Nephron progenitor cell (in vitro differentiated cells): ENCODE measurements at regions not wholly inside any gene's neighbourhood (a gene's known extent, or its start where the extent isn't known, plus 50 kb on each side); places are given as distances from the start of the nearest gene placed in this dataset.

Experiments
- DNase-seq: peaks from one replicate; pipeline ENCODE4 v3.0.0; 2021
- H3K27ac Mint-ChIP-seq: 2 replicates; pipeline ENCODE4 v1.8.0; 2021; ENCODE audit warnings: mild to moderate bottlenecking, moderate library complexity, mixed read lengths
- H3K27me3 Mint-ChIP-seq: 2 replicates; pipeline ENCODE4 v1.8.0; 2021; ENCODE audit warnings: mild to moderate bottlenecking, low read depth, mixed read lengths; ENCODE audit not compliant: poor library complexity
- H3K36me3 Mint-ChIP-seq: 2 replicates; pipeline ENCODE4 v1.8.0; 2021; ENCODE audit warnings: low read depth, mixed read lengths
- H3K4me1 Mint-ChIP-seq: 2 replicates; pipeline ENCODE4 v1.8.0; 2021; ENCODE audit warnings: mixed read lengths
- H3K4me3 Mint-ChIP-seq: 2 replicates; pipeline ENCODE4 v1.8.0; 2021; ENCODE audit warnings: mild to moderate bottlenecking, moderate library complexity, mixed read lengths
- H3K9me3 Mint-ChIP-seq: 2 replicates; pipeline ENCODE4 v1.8.0; 2021; ENCODE audit warnings: mild to moderate bottlenecking, moderate library complexity, mixed read lengths
- CTCF ChIP-seq: fragments of 200-600 bp; sonication (generic); IDR thresholded peaks from 2 replicates; pipeline ENCODE4 v1.5.0; 2021; ENCODE audit warnings: antibody characterized with exemption

GRCh38 chr21:35868005-35868868 is 192.1 kb downstream of the SETD4 start:
- H3K36me3 Mint-ChIP-seq, result no peaks in the 10 kb centered on the region

GRCh38 chr21:35864039-35864438 is 196.3 kb downstream of the SETD4 start:
- no peaks in the 10 kb centered on the region for H3K36me3 Mint-ChIP-seq
- no peak overlapping the region for H3K27ac Mint-ChIP-seq
- H3K4me3 Mint-ChIP-seq, result no peak overlapping the region
- no peak for DNase-seq
- peaks cover 6% of the 10 kb centered on the region for H3K9me3 Mint-ChIP-seq
- no peak for TF ChIP-seq CTCF
- H3K4me1 Mint-ChIP-seq, result no peaks in the 10 kb centered on the region
- H3K27me3 Mint-ChIP-seq, result peaks cover 11% of the 10 kb centered on the region

More at GRCh38 chr21:35868005-35868868, 192.1 kb downstream of the SETD4 start:
- Mint-ChIP-seq H3K27ac (no peak overlapping the region), H3K9me3 (peaks cover 13% of the 10 kb centered on the region), H3K4me1 (no peaks in the 10 kb centered on the region), H3K4me3 (no peak overlapping the region), H3K27me3 (peaks cover 7% of the 10 kb centered on the region)
- no peak for DNase-seq
- TF ChIP-seq CTCF, result no peak

- no peak for DNase-seq
- Mint-ChIP-seq H3K36me3 (no peaks in the 10 kb centered on the region), H3K27me3 (peaks cover 11% of the 10 kb centered on the region), H3K9me3 (no peaks in the 10 kb centered on the region), H3K4me1 (no peaks in the 10 kb centered on the region), H3K4me3 (no peak overlapping the region), H3K27ac (no peak overlapping the region)
- no peak for TF ChIP-seq CTCF
These were observed 197.4 kb downstream of the SETD4 start for GRCh38 chr21:35862969-35863368.

- DNase-seq, result no peak
- no peak for TF ChIP-seq CTCF
- H3K27ac Mint-ChIP-seq, result no peak overlapping the region
- no peaks in the 10 kb centered on the region for H3K36me3 Mint-ChIP-seq
- H3K4me1 Mint-ChIP-seq, result no peaks in the 10 kb centered on the region
- H3K27me3 Mint-ChIP-seq, result peaks cover 11% of the 10 kb centered on the region
- H3K9me3 Mint-ChIP-seq, result no peaks in the 10 kb centered on the region
- no peak overlapping the region for H3K4me3 Mint-ChIP-seq
These were observed 198.7 kb downstream of the SETD4 start for GRCh38 chr21:35861661-35862060.

GRCh38 chr21:35860189-35860869 is 200.0 kb downstream of the SETD4 start:
- Mint-ChIP-seq H3K4me3 (no peak overlapping the region), H3K9me3 (no peaks in the 10 kb centered on the region), H3K36me3 (no peaks in the 10 kb centered on the region), H3K27ac (no peak overlapping the region), H3K27me3 (peaks cover 17% of the 10 kb centered on the region), H3K4me1 (no peaks in the 10 kb centered on the region)
- TF ChIP-seq CTCF, result no peak
- DNase-seq, result no peak
